Right lobe of liver (tissue), 6 donors: ENCODE measurements at regions not wholly inside any gene's neighbourhood (a gene's known extent, or its start where the extent isn't known, plus 50 kb on each side); places are given as distances from the start of the nearest gene placed in this dataset.

Source experiments
- ATAC-seq, 4 donors: fragments of 200-7000 bp; cut with Tn5 transposase; one replicate each; pipeline ENCODE4 v1.9.1; 2020; ENCODE audit warnings: mild to moderate bottlenecking in 4 of 4, moderate library complexity in 4 of 4
- DNase-seq, 3 donors: peaks; one replicate each; pipeline ENCODE4 v3.0.0-alpha.2; 2020
- H3K27ac ChIP-seq, 3 donors: fragments of 200-600 bp; one replicate each; pipeline ENCODE4 v1.8.0; 2022
- H3K27me3 ChIP-seq, 2 donors: fragments of 200-600 bp; one replicate each; pipeline ENCODE4 v1.8.0; 2022
- H3K36me3 ChIP-seq, 4 donors: fragments of 200-600 bp; sonication (generic) in 1 of 4; one replicate each; pipeline versions ENCODE4 v1.5.1 to v1.8.0; 2017 to 2022; ENCODE audit warnings: control low read depth in 1 of 4
- H3K4me1 ChIP-seq, 4 donors: fragments of 200-600 bp; sonication (generic) in 1 of 4; one replicate each; pipeline versions ENCODE4 v1.5.1 to v1.8.0; 2017 to 2022; ENCODE audit warnings: control low read depth in 1 of 4
- H3K4me3 ChIP-seq, 3 donors: fragments of 200-600 bp; one replicate each; pipeline ENCODE4 v1.8.0; 2022
- H3K9me3 ChIP-seq, 4 donors: fragments of 200-600 bp; sonication (generic) in 1 of 4; one replicate each; pipeline versions ENCODE4 v1.5.1 to v1.8.0; 2017 to 2022; ENCODE audit warnings: control low read depth in 1 of 4
- CTCF ChIP-seq, 4 donors: fragments of 200-600 bp in 3 of 4; fragments of 450-650 bp in 1 of 4; IDR thresholded peaks; one replicate each; pipeline versions ENCODE4 v1.5.1 to v1.8.0; 2016 to 2022; ENCODE audit warnings: antibody characterized with exemption in 4 of 4, mild to moderate bottlenecking in 2 of 4
- POLR2A ChIP-seq: fragments of 450-650 bp; IDR thresholded peaks from one replicate; pipeline ENCODE4 v1.6.1; 2017; ENCODE audit warnings: antibody characterized with exemption, mild to moderate bottlenecking
- WGBS: methylation state at CpG from one replicate; pipeline ENCODE4 v1.1.6; 2018; ENCODE audit warnings: low coverage, low lambda C conversion rate; ENCODE audit not compliant: insufficient coverage; ENCODE audit errors: missing lambda C conversion rate; 5-methylcytosine and 5-hydroxymethylcytosine counted together
- intact Hi-C, 2 donors: fragments of 100-400 bp; cut with DNase I; formaldehyde crosslinking; loops; one replicate each; pipeline versions ENCODE4 v1.11.2 to v1.14.1; 2022
- donor health status: DM: no; HTN: yes; CAD: no.
- donor health status: DM: no; HTN: no; CAD: no.
- donor health status: DM: no; HTN: no; CAD: no.
- donor health status: DM: no; HTN: yes; CAD: no.
- donor health status: DM: no; HTN: yes; CAD: no.

GRCh38 chr10:47053081-47053798, 142.0 kb downstream of the PTPN20 start:
- no peaks in the 10 kb centered on the region for H3K36me3 ChIP-seq
- ATAC-seq (no peak), DNase-seq (no peak)
- TF ChIP-seq POLR2A = no peak
- TF ChIP-seq CTCF (IDR thresholded peaks at IDR 0.05) = no peak
- 77% methylated on average over 6 of the region's 7 CpGs for WGBS
- no peaks in the 10 kb centered on the region for H3K27me3 ChIP-seq
- H3K4me3 ChIP-seq = no peak overlapping the region
- intact Hi-C loops = no loop called here
- H3K27ac ChIP-seq = no peak overlapping the region
- no peaks in the 10 kb centered on the region for H3K9me3 ChIP-seq
- H3K4me1 ChIP-seq = no peaks in the 10 kb centered on the region

- DNase-seq (no peak), ATAC-seq (no peak)
- TF ChIP-seq POLR2A (no peak), CTCF (IDR thresholded peaks at IDR 0.05) (no peak)
- H3K4me3 ChIP-seq = no peak overlapping the region
- no peaks in the 10 kb centered on the region for H3K4me1 ChIP-seq
- WGBS = 70% methylated on average over 2 of the region's 2 CpGs
- no peaks in the 10 kb centered on the region for H3K27me3 ChIP-seq
- H3K9me3 ChIP-seq = no peaks in the 10 kb centered on the region
- no peaks in the 10 kb centered on the region for H3K36me3 ChIP-seq
- no peak overlapping the region for H3K27ac ChIP-seq
- intact Hi-C loops = no loop called here
Measured at GRCh38 chr10:47054974-47055373, 143.7 kb downstream of the PTPN20 start.

GRCh38 chr10:47055386-47056246, 144.4 kb downstream of the PTPN20 start:
- H3K4me1 ChIP-seq = no peaks in the 10 kb centered on the region
- no peak overlapping the region for H3K27ac ChIP-seq
- peak; percentile 29 to 44 (median 34) for ATAC-seq
- WGBS = 65% methylated on average over 3 of the region's 10 CpGs
- no peak for DNase-seq
- no peaks in the 10 kb centered on the region for H3K9me3 ChIP-seq
- intact Hi-C loops = no loop called here
- no peak overlapping the region for H3K4me3 ChIP-seq
- no peaks in the 10 kb centered on the region for H3K36me3 ChIP-seq
- H3K27me3 ChIP-seq = no peaks in the 10 kb centered on the region
- TF ChIP-seq POLR2A = no peak
- TF ChIP-seq CTCF (IDR thresholded peaks at IDR 0.05) = no peak

DNA sequence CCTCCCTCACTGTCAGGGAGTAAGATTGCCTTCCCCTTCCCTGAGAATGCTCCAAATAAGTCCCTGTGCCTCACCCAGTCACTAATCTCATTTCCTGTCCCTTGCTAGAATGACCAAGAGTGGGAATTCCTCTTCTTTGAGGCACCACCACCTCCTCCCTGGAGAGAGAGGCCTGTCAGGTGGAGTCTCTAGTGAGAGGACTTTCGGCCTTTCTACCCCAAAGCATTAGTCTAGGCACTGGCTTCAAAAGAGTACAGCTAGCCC, 145.0 kb downstream of the PTPN20 start:
- Histone ChIP-seq H3K4me3 (no peak overlapping the region), H3K9me3 (no peaks in the 10 kb centered on the region), H3K27me3 (no peaks in the 10 kb centered on the region), H3K27ac (no peak overlapping the region), H3K36me3 (no peaks in the 10 kb centered on the region), H3K4me1 (no peaks in the 10 kb centered on the region)
- DNase-seq (no peak), ATAC-seq (peak in 3 of 4 donors; percentile 19 to 31 (median 28))
- intact Hi-C loops = no loop called here
- no peak for TF ChIP-seq POLR2A
- no CpG with 5 or more reads among the region's 1 CpG for WGBS

GRCh38 chr10:47057471-47057870, 146.2 kb downstream of the PTPN20 start:
- intact Hi-C loops = no loop called here
- no peaks in the 10 kb centered on the region for H3K36me3 ChIP-seq
- DNase-seq (no peak), ATAC-seq (no peak)
- WGBS = 73% methylated on average over 4 of the region's 6 CpGs
- H3K27me3 ChIP-seq = no peaks in the 10 kb centered on the region
- TF ChIP-seq POLR2A (no peak), CTCF (IDR thresholded peaks at IDR 0.05) (no peak)
- H3K9me3 ChIP-seq = no peaks in the 10 kb centered on the region
- no peak overlapping the region for H3K4me3 ChIP-seq
- no peaks in the 10 kb centered on the region for H3K4me1 ChIP-seq
- no peak overlapping the region for H3K27ac ChIP-seq
